ENCODE measurements at regions not wholly inside any gene's neighbourhood (a gene's known extent, or its start where the extent isn't known, plus 50 kb on each side); places are given as distances from the start of the nearest gene placed in this dataset.

DNA sequence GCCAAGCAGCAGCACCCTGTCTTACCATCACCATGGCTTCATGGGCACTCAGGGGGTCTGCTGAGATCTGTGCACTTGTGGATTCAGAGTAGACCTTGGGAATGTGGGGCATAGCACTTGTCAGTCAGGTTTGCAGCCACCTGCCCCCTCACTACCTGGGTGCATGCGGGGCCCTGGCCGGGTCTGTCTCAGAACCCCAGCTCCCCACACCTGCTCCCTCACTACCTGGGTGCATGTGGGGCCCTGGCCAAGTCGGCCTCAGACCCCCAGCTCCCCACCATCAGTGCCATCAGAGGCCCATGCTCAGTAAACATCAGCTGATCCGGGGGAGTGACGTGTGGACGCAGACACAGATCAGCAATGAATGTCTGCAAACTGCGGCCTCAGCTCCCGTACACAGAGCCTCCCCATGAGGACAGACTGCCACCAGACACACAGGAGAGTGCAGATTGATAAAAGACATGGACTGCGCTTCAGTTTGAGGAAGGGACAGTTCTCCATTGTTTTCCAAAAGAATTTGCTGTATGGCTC lies 205.1 kb downstream of the GLI2 start:
- no peak for TF ChIP-seq POLR2A (IDR thresholded peaks at IDR 0.05)
- TF ChIP-seq, protein P1, sequence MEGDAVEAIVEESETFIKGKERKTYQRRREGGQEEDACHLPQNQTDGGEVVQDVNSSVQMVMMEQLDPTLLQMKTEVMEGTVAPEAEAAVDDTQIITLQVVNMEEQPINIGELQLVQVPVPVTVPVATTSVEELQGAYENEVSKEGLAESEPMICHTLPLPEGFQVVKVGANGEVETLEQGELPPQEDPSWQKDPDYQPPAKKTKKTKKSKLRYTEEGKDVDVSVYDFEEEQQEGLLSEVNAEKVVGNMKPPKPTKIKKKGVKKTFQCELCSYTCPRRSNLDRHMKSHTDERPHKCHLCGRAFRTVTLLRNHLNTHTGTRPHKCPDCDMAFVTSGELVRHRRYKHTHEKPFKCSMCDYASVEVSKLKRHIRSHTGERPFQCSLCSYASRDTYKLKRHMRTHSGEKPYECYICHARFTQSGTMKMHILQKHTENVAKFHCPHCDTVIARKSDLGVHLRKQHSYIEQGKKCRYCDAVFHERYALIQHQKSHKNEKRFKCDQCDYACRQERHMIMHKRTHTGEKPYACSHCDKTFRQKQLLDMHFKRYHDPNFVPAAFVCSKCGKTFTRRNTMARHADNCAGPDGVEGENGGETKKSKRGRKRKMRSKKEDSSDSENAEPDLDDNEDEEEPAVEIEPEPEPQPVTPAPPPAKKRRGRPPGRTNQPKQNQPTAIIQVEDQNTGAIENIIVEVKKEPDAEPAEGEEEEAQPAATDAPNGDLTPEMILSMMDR (IDR thresholded peaks at IDR 0.05) = no peak
